ENCODE measurements at regions not wholly inside any gene's neighbourhood (a gene's known extent, or its start where the extent isn't known, plus 50 kb on each side); places are given as distances from the start of the nearest gene placed in this dataset.

DNA sequence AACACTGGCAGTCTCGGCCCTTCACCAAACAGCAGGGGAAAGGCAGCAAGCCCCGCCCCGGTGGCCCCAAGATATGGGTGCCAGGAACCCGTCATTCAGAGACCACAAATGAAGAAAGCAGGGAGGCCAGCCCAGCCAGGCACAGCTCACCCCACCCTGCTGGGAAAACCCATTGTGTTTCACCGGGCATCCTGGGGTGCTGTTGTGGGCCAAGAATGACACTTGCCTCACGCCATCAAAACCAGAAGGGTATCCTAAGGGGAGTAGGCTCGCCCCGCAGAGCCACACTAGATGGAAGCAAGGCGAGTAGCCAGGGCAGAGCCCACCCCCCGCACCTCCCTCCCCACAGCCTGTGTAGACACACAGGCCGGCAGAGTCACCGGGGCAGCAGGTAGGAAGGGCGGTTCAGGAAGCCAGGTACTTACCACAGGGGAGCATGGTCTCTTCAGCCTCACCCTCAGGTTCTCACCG lies 72.5 kb upstream of the KCNMA1 start:
- no peak for DNase-seq

DNA sequence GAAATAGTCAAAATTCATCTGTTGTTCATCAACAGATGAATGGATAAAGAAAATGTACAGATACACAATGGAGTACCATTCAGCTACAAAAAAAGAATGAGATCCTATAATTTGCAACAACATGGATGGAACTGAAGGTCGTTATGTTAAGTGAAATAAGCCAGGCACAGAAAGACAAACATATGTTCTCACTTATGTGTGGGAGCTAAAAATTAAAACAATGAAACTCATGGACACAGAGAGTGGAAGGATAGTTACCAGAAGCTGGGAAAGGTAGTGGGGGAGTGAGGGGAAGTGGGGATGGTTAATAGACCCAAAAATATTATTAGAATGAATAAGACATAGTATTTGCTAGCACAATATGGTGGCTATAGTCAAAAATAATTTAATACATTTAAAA lies 70.0 kb upstream of the KCNMA1 start:
- no peak for DNase-seq

DNA sequence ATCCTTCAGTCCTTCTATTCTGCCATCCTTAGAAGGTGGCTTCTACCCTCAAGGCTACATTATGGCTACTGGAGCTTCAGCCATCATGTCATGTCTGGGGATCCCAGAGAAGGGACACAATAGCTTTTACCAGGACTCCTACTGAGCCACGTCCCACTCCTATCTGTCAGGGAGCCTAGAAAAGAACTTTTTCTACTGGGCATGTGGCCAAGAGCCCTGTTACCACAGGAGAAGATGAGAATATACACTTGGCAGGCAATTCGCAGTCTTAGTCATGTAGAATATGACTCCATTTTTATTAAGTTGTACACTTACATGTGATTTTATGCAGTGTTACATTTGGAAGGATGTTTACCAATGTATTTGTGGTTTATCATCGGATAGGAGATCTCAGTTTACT lies 64.6 kb upstream of the KCNMA1 start:
- no peak for DNase-seq

DNA sequence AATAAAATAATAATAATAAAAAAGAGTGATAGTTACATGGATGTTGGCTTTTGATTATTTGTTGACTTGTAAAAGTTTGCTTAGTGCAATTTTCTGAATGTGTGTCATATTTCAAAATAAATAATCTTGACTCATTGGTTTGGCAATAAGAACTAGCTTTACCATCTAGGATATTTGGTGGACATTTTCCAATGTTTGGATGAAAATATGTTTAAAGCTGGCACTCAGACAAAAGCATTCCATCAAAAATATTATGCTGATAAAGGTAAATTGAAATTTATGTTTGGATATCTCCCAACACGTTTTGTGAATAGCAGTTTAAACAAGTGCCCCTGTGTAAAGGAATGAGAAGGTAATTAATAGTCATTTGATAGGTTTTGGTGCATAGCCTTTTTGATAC lies 62.5 kb upstream of the KCNMA1 start:
- DNase-seq: no peak

DNA sequence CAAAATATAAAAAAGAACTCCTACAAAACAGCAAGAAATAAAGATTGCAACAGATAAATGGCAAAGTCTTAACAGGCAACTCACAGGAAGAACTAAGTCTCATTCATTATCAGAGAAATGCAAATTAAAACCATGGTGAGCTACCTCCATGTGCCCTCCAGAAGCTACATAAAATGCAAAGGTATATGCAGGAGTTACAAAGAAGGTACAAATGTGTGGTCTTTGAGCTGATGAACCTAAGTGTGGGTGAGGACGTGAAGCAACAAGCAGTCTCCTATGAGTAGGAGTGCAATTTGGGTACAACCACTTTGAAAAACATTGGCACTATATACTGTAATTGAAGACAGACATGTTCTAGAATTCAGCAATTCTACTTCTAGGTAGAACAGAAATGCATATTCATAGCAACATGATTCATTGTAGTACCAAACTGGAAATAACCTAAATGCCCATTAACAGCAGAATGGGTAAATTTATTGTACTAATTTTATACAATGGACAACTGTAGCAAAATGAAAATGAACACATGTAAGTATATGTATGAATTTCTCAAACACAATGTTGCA lies 61.6 kb upstream of the KCNMA1 start:
- DNase-seq: no peak

DNA sequence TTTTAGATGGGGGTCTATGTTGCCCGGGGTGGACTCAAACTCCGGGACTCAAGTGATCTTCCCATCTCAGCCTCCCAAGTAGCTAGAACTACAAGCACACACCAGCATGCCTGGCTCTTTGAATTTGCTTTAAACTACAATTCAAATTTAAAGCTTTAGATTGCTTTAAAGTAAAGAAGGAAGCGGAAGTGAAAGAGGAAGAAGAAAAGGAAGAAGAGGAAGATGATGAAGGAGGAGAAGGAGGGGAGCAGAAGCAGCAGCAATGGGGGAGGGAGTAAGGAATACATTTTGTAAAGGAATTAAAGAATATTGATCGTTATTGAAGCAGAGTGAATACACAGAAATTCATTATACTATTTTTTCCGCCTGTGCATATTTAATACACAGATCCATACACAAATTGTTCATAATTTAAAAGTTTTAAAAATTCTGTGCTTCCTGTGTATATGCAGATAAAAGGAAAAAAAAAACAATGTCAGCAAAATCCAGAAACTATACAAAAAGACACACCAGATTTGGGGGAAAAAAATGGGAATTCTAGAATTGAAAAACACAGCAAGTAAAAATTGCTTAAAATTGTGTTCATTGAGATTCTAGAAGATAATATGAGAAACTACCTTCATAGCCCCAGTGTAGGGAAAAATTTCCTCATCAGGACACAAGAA lies 60.8 kb upstream of the KCNMA1 start:
- DNase-seq: no peak

DNA sequence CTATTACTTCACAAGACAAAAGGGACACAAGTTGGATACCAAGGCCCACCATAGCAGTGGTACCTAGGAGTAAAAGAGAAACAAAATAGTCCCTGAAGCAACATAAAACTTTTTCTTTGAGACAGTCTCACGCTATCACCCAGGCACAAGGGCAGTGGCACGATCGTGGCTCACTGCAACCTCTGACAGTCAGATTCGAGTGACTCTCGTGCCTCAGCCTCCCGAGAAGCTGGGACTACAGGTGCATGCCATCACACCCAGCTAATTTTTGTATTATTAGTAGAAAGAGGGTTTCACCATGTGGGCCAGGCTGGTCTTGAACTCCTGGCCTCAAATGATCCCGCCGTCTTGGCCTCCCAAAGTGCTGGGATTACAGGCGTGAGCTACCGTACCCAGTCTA lies 59.0 kb upstream of the KCNMA1 start:
- DNase-seq: no peak

DNA sequence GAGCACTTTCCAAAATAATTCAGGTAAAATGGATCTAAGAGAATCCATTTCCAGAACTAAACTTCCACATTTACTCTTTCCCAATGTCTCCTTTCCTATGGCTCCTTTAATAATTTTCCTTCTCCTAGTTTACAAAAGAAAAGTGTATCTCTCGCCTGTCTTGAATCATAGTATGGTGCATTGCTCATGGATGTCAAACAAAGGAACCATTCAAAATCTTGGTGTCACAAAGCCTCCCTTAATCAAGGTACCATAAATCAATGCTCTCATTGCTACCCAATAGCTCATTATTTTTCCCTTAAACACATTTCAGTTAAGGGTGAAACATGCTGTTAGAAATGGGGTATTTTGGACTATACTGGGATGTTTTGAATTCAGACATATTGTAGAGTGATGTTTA lies 57.6 kb upstream of the KCNMA1 start:
- DNase-seq: no peak

DNA sequence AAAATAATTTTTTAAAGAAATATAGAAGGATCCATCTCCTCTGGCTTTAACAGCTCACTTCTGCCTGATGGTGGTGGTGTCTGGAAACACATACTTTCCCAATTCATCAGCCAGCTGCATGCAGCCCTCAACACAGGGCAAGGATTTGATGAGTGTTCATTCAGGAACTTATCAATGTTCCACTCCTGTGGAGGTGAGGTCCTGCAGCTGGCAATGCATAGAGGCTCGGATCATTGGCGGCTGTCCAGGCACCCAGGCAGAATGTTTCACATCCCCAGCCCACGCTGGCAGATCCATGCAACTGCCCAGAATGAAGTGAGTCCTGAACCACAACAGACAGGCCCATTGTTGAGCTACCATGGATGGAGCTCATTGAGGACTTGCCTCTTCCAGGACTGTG lies 55.2 kb upstream of the KCNMA1 start:
- no peak for DNase-seq

DNA sequence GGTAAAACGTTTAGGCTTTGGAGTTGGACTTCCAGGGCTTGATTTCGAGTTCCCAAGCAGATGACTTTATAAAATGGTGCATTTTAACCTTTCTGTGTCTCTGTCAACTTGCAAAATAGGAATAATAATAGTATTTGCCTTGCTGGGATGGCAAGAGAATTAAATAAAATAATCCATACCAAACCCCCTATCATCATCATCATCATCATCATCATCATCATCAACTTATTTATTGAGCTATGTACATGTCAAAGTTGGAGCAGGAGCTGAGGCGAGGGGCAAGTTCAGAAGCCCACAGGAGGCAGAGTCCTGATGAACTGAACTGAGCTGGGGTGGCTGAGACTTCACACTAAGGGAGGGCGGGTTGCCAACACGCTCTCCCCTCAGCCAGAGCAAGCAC lies 51.7 kb upstream of the KCNMA1 start:
- DNase-seq: no peak

DNA sequence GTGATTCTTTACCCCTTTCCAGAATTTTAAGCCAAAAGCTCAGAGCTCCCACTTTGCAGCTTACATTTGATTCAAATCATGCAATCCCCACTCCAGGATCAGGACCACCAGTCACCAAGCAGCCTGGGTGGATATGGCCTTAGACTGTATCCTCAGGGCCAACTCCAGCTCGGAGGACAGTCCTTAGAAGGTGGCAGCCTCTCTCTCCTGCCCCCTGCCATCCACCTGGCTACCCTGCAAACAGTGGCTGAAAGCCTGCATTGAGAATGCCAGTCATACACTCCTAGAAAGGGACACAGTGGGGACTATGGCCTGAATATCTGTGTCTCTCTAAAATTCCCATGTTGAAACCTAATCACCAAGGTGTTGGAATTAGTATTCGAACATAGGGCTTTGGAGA lies 50.0 kb upstream of the KCNMA1 start:
- DNase-seq: no peak

Data from NCI-H2171 (cell line).